ENCODE measurements at regions not wholly inside any gene's neighbourhood (a gene's known extent, or its start where the extent isn't known, plus 50 kb on each side); places are given as distances from the start of the nearest gene placed in this dataset.

GRCh38 chr11:112509300-112509699, 248.6 kb upstream of the PLET1 start:
- Histone ChIP-seq H3K79me2 (ENCODE audit: insufficient read depth, low read length) (no peaks in the 10 kb centered on the region), H3K9me3 (ENCODE audit: low read depth, low read length) (no peaks in the 10 kb centered on the region), H3K27ac (ENCODE audit: low read depth, low read length) (no peak overlapping the region), H3K27me3 (ENCODE audit: insufficient read depth, low read length) (no peaks in the 10 kb centered on the region), H4K20me1 (ENCODE audit: insufficient read depth, low read length) (no peaks in the 10 kb centered on the region), H2AFZ (ENCODE audit: low read length) (no peak overlapping the region), H3K4me2 (ENCODE audit: insufficient read depth, low read length) (no peak overlapping the region), H3K4me3 (ENCODE audit: insufficient read depth, low read length) (no peak overlapping the region), H3K4me1 (ENCODE audit: insufficient read depth, low read length) (no peaks in the 10 kb centered on the region), H3K36me3 (ENCODE audit: insufficient read depth, low read length) (no peaks in the 10 kb centered on the region)
- TF ChIP-seq CTCF (IDR thresholded peaks at IDR 0.05; ENCODE audit: extremely low read depth, low read depth, low read length), result no peak
- DNase-seq (ENCODE audit: insufficient read length, low spot score, missing footprints), result no peak

- H3K27me3 ChIP-seq (ENCODE audit: insufficient read depth, low read length), result no peaks in the 10 kb centered on the region
- H3K27ac ChIP-seq (ENCODE audit: low read depth, low read length), result no peak overlapping the region
- H3K4me2 ChIP-seq (ENCODE audit: insufficient read depth, low read length), result no peak overlapping the region
- H4K20me1 ChIP-seq (ENCODE audit: insufficient read depth, low read length), result no peaks in the 10 kb centered on the region
- no peak for TF ChIP-seq CTCF (IDR thresholded peaks at IDR 0.05; ENCODE audit: extremely low read depth, low read depth, low read length)
- H3K79me2 ChIP-seq (ENCODE audit: insufficient read depth, low read length), result no peaks in the 10 kb centered on the region
- no peak for DNase-seq (ENCODE audit: insufficient read length, low spot score, missing footprints)
- no peaks in the 10 kb centered on the region for H3K4me1 ChIP-seq (ENCODE audit: insufficient read depth, low read length)
- no peak overlapping the region for H2AFZ ChIP-seq (ENCODE audit: low read length)
- no peaks in the 10 kb centered on the region for H3K9me3 ChIP-seq (ENCODE audit: low read depth, low read length)
- no peaks in the 10 kb centered on the region for H3K36me3 ChIP-seq (ENCODE audit: insufficient read depth, low read length)
- H3K4me3 ChIP-seq (ENCODE audit: insufficient read depth, low read length), result no peak overlapping the region
Measured at GRCh38 chr11:112511271-112511670, 250.6 kb upstream of the PLET1 start.

GRCh38 chr11:112511911-112512310, 251.3 kb upstream of the PLET1 start:
- no peak for TF ChIP-seq CTCF (IDR thresholded peaks at IDR 0.05; ENCODE audit: extremely low read depth, low read depth, low read length)
- DNase-seq (ENCODE audit: insufficient read length, low spot score, missing footprints), result no peak
- H3K79me2 ChIP-seq (ENCODE audit: insufficient read depth, low read length), result no peaks in the 10 kb centered on the region
- no peaks in the 10 kb centered on the region for H3K4me1 ChIP-seq (ENCODE audit: insufficient read depth, low read length)
- no peak overlapping the region for H2AFZ ChIP-seq (ENCODE audit: low read length)
- H3K27ac ChIP-seq (ENCODE audit: low read depth, low read length), result no peak overlapping the region
- H3K4me2 ChIP-seq (ENCODE audit: insufficient read depth, low read length), result no peak overlapping the region
- no peak overlapping the region for H3K4me3 ChIP-seq (ENCODE audit: insufficient read depth, low read length)
- no peaks in the 10 kb centered on the region for H3K9me3 ChIP-seq (ENCODE audit: low read depth, low read length)
- H4K20me1 ChIP-seq (ENCODE audit: insufficient read depth, low read length), result no peaks in the 10 kb centered on the region
- H3K36me3 ChIP-seq (ENCODE audit: insufficient read depth, low read length), result no peaks in the 10 kb centered on the region
- no peaks in the 10 kb centered on the region for H3K27me3 ChIP-seq (ENCODE audit: insufficient read depth, low read length)

- Histone ChIP-seq H3K36me3 (ENCODE audit: insufficient read depth, low read length) (no peaks in the 10 kb centered on the region), H2AFZ (ENCODE audit: low read length) (no peak overlapping the region), H3K4me1 (ENCODE audit: insufficient read depth, low read length) (no peaks in the 10 kb centered on the region), H3K4me3 (ENCODE audit: insufficient read depth, low read length) (no peak overlapping the region), H3K27me3 (ENCODE audit: insufficient read depth, low read length) (no peaks in the 10 kb centered on the region), H3K4me2 (ENCODE audit: insufficient read depth, low read length) (no peak overlapping the region), H3K79me2 (ENCODE audit: insufficient read depth, low read length) (no peaks in the 10 kb centered on the region), H3K9me3 (ENCODE audit: low read depth, low read length) (no peaks in the 10 kb centered on the region), H4K20me1 (ENCODE audit: insufficient read depth, low read length) (no peaks in the 10 kb centered on the region), H3K27ac (ENCODE audit: low read depth, low read length) (no peak overlapping the region)
- no peak for TF ChIP-seq CTCF (IDR thresholded peaks at IDR 0.05; ENCODE audit: extremely low read depth, low read depth, low read length)
- no peak for DNase-seq (ENCODE audit: insufficient read length, low spot score, missing footprints)
Measured at GRCh38 chr11:112513417-112513816, 252.8 kb upstream of the PLET1 start.

All from osteoblast (primary cell).